ENCODE measurements at regions not wholly inside any gene's neighbourhood (a gene's known extent, or its start where the extent isn't known, plus 50 kb on each side); places are given as distances from the start of the nearest gene placed in this dataset.

DNA sequence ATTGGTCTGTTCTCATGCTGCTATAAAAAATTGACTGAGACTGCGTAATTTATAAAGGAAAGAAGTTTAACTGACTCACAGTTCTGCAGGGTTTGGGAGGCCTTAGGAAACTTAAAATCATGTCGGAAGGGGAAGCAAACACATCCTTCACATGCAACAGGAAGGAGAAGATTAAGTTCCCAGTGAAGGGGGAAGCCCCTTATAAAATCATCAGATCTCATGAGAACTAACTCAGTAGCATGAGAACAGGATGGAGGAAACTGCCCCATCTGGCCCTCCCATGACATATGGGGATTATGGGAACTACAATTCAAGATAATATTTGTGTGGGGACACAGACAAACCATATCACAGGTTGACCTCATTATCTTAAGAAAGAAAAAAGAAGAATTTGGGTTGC is 134.5 kb downstream of the PPP1R3A start:
- Histone ChIP-seq H3K4me3 (no peak overlapping the region), H3K4me1 (no peaks in the 10 kb centered on the region), H3K9me3 (no peaks in the 10 kb centered on the region), H3K36me3 (no peaks in the 10 kb centered on the region), H3K27ac (no peak overlapping the region), H3K27me3 (no peaks in the 10 kb centered on the region)
- in situ Hi-C loops (cut with MboI; ENCODE audit: low pct_ligation_motif_present in 1 of 4, low pct_unique_long_range_greater_than_20kb in 1 of 4, low sequenced_read_pairs in 3 of 4): no loop called here
- no peak for DNase-seq
- TF ChIP-seq, protein P1, sequence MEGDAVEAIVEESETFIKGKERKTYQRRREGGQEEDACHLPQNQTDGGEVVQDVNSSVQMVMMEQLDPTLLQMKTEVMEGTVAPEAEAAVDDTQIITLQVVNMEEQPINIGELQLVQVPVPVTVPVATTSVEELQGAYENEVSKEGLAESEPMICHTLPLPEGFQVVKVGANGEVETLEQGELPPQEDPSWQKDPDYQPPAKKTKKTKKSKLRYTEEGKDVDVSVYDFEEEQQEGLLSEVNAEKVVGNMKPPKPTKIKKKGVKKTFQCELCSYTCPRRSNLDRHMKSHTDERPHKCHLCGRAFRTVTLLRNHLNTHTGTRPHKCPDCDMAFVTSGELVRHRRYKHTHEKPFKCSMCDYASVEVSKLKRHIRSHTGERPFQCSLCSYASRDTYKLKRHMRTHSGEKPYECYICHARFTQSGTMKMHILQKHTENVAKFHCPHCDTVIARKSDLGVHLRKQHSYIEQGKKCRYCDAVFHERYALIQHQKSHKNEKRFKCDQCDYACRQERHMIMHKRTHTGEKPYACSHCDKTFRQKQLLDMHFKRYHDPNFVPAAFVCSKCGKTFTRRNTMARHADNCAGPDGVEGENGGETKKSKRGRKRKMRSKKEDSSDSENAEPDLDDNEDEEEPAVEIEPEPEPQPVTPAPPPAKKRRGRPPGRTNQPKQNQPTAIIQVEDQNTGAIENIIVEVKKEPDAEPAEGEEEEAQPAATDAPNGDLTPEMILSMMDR (IDR thresholded peaks at IDR 0.05): no peak
- TF ChIP-seq POLR2A (IDR thresholded peaks at IDR 0.05) (no peak), POLR2AphosphoS5 (IDR thresholded peaks at IDR 0.05) (no peak), EP300 (IDR thresholded peaks at IDR 0.05; ENCODE audit: low read depth) (no peak)
- intact Hi-C loops (cut with DNase I; ENCODE audit: low total_unique reads): no loop called here
- WGBS, 2 donors (ENCODE audit: low coverage in 1 of 2): 65 to 70% methylated on average over 2 of the region's 2 CpGs

DNA sequence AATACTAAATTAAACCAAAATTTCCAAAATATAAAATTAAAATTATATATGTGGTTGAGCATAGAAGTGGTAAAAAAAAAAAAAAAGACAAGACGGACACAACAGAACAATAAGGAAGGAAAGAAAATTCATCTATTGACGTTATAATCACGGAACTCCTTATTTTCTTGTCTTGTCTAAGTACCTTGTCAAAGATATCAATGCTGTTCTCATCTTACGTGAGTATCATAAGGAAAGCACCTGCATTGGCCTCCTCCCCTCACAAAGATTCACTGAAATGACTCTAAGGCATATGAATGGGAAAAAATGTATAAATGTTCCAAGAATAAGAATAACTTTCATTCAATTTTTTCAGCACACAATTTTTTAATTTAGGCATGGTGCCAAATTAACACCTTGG is 135.4 kb downstream of the PPP1R3A start:
- in situ Hi-C loops (cut with MboI; ENCODE audit: low pct_ligation_motif_present in 1 of 4, low pct_unique_long_range_greater_than_20kb in 1 of 4, low sequenced_read_pairs in 3 of 4): no loop called here
- H3K27ac ChIP-seq: no peak overlapping the region
- DNase-seq: no peak
- intact Hi-C loops (cut with DNase I; ENCODE audit: low total_unique reads): no loop called here
- H3K36me3 ChIP-seq: no peaks in the 10 kb centered on the region
- WGBS, 2 donors (ENCODE audit: low coverage in 1 of 2): 81 to 86% methylated on average over 4 of the region's 4 CpGs
- no peaks in the 10 kb centered on the region for H3K27me3 ChIP-seq
- no peak overlapping the region for H3K4me3 ChIP-seq
- no peaks in the 10 kb centered on the region for H3K4me1 ChIP-seq
- H3K9me3 ChIP-seq: no peaks in the 10 kb centered on the region
- TF ChIP-seq EP300 (IDR thresholded peaks at IDR 0.05; ENCODE audit: low read depth) (no peak), POLR2AphosphoS5 (IDR thresholded peaks at IDR 0.05) (no peak), POLR2A (IDR thresholded peaks at IDR 0.05) (no peak)
- TF ChIP-seq, protein P1 (IDR thresholded peaks at IDR 0.05): no peak

DNA sequence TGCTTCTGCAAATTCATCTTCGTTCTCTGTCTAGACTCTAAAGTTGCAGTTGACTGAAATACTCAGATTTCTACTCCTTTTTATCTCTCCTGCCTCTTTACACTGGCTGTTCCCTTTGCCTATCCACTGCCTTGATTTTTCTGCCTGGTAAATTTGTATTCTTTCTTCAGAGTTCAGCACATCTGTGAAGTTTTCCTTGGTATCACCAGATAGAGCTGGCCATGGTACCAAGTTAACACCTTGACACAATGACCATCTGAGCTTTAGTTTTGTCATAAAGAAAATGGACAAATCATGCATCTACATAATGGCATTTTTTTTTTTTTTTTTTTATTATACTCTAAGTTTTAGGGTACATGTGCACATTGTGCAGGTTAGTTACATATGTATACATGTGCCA is 143.0 kb downstream of the PPP1R3A start:
- no peaks in the 10 kb centered on the region for H3K36me3 ChIP-seq
- intact Hi-C loops (cut with DNase I; ENCODE audit: low total_unique reads) (no loop called here), in situ Hi-C loops (cut with MboI; ENCODE audit: low pct_ligation_motif_present in 1 of 4, low pct_unique_long_range_greater_than_20kb in 1 of 4, low sequenced_read_pairs in 3 of 4) (no loop called here)
- no peak overlapping the region for H3K4me3 ChIP-seq
- no peak for DNase-seq
- 72 to 73% methylated on average over 1 of the region's 1 CpG for WGBS, 2 donors (ENCODE audit: low coverage in 1 of 2)
- H3K27ac ChIP-seq: no peak overlapping the region
- no peaks in the 10 kb centered on the region for H3K4me1 ChIP-seq
- no peak for TF ChIP-seq POLR2A (IDR thresholded peaks at IDR 0.05)
- no peaks in the 10 kb centered on the region for H3K27me3 ChIP-seq
- H3K9me3 ChIP-seq: no peaks in the 10 kb centered on the region

DNA sequence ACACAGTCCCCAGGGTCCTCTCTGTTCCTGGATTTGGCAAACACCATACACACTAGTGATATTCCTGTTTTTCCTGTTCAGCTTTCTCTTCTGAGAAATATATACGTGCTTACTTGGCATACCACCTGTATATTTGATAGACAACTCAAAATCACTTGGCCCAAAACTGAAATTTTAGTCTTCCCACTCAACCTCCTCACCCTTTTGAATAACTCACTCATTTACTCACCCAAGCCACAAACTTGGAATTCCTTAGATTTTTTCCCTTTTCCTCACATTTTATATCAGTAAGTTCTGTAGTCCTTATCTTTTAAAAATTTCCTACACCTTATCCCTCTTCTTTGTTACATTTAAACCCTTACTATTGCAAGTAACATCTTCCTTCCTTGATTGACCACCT is 143.4 kb downstream of the PPP1R3A start:
- H3K36me3 ChIP-seq: no peaks in the 10 kb centered on the region
- WGBS, 2 donors (ENCODE audit: low coverage in 1 of 2): 20 to 42% methylated on average over 1 of the region's 1 CpG

More for the DNA sequence above, 143.4 kb downstream of the PPP1R3A start:
- intact Hi-C loops (cut with DNase I; ENCODE audit: low total_unique reads): no loop called here
- Histone ChIP-seq H3K9me3 (no peaks in the 10 kb centered on the region), H3K4me3 (no peak overlapping the region), H3K27me3 (no peaks in the 10 kb centered on the region), H3K27ac (no peak overlapping the region), H3K4me1 (no peaks in the 10 kb centered on the region)
- in situ Hi-C loops (cut with MboI; ENCODE audit: low pct_ligation_motif_present in 1 of 4, low pct_unique_long_range_greater_than_20kb in 1 of 4, low sequenced_read_pairs in 3 of 4): no loop called here
- TF ChIP-seq POLR2A (IDR thresholded peaks at IDR 0.05) (no peak), EP300 (IDR thresholded peaks at IDR 0.05; ENCODE audit: low read depth) (no peak)
- TF ChIP-seq, protein P1 (IDR thresholded peaks at IDR 0.05): no peak
- no peak for DNase-seq

Data from transverse colon (tissue), 4 donors.